ENCODE measurements at regions not wholly inside any gene's neighbourhood (a gene's known extent, or its start where the extent isn't known, plus 50 kb on each side); places are given as distances from the start of the nearest gene placed in this dataset.
"Not testable (repeated sequence)": the region's sequence is repeated elsewhere in the genome, so short reads cannot be mapped to it uniquely, and the experiment has no call there.

DNA sequence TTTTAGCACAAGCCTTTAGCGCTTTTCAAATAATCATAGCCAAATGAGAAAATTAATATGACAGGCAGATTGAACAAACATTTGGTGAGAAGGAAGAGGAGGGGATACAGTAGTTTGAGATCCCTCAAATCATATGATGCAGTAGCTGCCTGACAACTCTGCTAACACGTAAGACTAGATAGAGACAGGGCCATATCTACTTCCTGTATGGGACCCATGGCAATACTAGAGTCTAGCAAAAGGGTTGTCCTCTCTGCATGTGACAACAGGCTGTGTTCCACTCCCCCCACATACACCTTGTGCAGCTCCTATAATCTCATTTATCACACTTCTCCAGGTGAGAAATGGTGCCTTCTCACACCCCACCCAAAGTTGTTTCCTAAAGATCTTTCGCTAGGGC is 106.3 kb upstream of the NBPF26 start:
- DNase-seq, result not testable (repeated sequence)

DNA sequence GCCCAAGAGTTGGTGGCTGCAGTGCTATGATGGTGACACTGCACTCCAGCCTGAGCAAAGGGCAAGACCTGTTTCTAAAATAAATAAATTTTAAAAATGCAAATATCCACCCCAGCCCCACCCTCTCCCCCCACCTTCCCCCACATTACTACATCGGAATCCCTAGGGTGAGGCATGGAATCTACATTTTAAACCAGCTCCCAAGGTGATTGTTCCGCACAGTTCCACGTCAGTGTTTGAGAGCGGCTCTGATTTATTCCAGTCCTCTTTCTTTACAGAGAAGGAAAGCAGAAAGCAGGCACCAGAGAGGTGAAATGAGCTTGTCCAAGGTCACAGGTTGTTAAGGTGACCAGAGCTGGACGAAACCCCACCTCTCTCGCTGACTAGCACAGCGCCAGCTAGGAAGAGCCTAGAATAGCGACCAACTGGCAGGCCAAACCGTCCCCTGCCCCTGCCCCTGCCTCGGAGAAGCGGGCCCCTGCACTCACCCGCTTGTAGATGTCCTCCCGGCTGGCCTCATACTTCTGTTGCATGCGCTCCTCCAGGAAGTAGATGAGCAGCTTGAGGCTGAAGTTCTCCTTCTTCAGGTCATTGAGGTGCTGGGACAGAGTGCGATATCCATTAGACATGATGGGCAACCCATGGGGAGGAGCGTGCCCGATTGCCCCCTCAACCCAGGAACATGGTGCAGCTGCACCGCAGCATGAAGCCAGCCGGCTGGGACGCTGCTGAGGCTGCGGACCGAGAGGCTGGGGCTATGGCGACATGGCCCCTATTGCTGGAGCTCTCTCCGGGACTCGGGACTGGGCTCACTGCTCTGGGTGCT is 103.7 kb upstream of the NBPF26 start:
- not testable (repeated sequence) for DNase-seq

DNA sequence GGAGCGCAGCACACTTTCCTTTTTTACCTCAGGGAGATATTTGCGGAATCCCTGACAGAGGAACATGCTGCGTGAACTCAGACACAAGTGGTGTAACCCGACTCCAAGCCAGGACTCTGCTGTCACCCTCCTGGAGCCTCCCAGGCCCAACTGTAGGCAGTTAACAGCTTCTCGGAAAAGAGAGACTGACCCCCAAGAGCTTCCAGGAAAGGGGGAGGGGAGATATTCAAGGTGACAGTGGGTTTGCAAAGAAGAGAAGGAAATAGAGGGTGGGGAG is 103.1 kb upstream of the NBPF26 start:
- DNase-seq, result not testable (repeated sequence)

DNA sequence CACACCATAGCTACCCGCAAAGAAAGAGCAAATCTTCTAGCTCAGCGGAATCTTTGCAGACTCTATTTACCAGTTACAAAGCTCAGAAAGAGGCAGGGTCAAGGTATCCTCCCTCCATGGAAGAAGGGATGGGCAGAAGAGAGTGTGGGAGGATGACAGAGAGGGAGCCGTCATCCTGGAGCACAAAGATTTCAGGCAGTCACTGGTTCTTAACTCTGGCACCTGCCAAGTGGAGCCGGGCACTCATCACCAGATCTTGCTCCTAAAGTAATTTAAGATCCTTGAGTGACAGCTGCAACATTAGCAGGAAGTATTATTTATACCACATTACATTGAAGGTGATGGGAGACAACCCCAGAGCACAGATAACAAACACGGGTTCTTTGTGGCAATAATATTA is 102.5 kb upstream of the NBPF26 start:
- DNase-seq, result not testable (repeated sequence)

DNA sequence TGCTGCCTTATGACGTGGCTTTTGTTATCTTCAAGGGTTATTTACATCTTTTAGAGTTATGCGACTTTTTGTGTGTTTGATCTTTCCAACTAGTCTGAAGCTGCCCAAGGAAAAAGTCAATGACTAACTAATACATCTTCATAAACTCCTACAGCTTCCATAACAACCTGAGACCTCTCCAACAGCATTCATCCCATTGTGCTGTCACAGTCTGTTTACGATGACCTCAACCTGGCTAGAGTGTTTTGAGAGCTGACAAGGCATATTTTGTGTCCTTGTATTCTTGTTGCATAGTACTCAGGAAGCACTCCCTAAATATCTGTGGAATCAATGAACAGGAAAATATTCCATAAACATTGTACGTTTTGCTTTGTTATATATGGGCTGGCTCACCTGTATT is 100.2 kb upstream of the NBPF26 start:
- DNase-seq, result not testable (repeated sequence)

DNA sequence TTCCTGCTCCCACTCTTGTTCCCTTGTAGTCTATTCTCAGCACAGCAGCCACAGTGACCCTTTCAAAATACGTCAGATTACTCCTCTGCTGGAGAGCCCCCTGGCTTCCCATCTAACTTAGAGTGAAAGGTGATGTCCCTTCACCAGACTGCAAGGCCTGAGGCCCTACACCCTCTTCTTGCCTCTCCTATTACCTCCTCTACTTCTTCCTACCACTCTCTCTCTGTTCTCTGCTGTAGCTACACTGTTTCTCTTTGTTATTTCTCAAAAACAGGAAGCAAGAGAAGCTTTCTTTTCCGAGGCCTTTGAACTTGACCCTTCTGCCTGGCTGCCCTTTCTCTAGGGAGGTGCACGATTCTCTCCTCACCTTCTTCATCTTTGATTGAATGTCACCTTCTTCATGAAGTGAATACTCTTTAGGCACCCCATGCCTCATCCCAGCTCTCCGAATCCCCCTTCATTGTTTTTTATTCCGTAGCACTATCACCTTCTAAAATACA is 99.1 kb upstream of the NBPF26 start:
- not testable (repeated sequence) for DNase-seq

DNA sequence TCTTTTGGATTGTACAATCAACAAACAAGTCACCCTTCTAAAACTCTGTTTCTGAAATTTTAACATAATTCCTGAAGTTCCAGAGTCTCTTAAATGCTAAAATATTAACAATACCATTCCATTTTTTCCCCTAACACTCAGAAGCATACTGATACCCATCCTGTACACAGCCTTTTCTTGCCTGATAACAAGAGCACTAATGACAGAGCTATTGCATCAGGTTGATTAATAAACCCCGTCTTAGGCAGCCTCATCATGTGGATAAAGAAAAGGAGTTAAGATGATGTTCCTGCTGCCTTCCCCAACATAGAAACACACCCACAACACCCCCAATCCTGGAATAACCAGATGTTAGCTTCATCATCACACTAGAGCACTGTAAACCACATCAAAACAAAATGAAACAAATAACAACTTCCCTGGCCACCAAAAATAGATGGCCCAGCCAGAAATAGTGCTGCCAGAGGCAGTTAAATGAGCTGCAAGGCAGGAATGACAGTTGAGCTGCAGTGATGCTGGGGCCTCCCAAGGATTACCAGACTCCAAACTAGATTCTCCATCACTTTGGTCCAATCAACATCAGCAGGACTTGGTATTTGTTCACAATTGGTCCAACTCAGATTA is 93.8 kb upstream of the NBPF26 start:
- DNase-seq, result not testable (repeated sequence)

DNA sequence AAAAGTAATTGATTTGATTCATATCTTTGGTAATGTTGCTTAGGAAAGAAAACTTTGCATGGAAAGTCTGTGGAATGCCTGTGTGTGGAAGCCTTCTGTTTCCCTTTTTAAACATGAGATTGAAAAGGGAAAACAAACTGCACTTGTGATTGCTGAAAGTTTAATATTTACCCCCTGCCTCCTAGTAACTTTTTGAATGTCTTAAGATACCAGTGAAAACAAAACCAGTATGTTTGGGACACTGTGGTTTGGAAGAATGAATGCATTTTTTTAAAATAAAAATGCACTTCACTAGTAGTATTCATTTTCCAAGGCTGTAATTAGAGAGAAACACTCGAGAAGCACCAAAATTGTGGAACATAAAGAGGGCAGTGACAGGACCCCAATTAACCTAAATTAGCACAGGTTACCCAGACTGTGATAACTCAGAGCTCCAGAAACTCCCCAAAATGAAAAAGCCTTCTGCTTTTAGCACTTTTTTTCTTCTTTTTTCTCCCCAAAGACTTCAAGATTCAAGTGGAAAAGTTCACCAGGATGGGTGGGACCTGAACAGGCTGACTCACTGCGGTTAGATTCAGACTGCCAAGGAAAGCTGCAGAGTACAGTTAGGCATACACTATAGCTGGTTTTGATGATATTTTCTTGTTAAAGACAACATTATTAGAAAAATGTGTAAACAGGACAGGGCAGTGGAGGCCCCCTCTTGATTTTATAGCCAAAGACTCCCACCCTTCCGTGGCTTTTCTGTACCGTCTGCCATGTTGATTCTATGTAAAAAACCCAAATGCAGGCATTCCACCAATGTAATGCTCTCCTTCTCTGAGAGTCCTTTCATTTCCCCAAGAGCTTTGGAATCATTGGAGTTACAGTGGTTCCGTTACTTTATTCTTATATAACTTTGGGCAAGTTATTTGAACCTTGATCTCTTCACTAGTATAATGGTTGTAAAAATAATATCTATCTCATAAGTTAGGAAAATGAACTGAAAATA is 88.6 kb upstream of the NBPF26 start:
- DNase-seq, result not testable (repeated sequence)

DNA sequence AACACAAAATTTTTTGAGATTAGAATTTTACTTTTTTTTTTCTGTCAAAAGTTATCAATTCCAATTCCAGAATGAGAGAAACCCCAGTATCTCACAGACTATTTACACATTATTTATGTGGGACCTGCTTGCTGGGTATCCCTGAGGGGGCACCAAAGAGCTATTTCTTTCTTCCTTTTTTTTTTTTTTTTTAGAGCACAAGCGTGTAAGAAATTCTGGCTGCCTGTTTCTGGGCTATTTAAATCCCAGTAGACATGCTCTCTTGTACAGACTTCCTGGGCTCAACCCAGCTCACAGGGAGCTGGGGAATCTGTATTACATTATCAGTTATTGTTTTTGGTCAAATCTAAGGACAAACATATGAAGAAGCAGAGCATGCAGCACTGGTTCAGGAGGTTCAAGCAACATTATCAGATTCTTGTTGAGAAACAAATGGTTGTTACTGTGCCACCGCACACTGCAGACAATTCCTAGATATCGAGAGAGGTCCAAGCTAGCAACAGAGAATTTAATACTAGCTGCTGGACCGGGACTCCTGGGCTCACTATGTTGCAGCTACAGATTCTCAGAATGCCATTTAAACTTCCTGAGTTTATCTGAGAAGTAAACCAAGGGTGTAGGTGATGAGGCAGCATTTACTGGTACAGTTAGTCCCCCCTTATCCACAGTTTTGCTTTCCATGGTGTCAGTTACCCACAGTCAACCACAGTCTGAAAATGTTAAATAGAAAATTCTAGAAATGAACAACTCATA is 83.3 kb upstream of the NBPF26 start:
- DNase-seq, result not testable (repeated sequence)

DNA sequence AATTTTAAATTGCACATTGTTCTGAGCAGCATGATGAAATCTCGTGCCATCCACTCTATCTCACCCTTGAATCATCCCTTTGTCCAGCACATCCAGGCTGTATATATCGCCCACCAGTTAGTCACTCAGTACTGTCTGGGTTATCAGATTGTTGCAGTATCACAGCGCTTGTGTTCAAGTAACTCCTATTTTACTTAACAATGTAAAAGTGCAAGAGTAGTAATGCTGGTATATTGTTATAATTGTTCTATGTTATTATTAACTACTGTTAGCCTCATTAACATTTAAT is 82.8 kb upstream of the NBPF26 start:
- not testable (repeated sequence) for DNase-seq

DNA sequence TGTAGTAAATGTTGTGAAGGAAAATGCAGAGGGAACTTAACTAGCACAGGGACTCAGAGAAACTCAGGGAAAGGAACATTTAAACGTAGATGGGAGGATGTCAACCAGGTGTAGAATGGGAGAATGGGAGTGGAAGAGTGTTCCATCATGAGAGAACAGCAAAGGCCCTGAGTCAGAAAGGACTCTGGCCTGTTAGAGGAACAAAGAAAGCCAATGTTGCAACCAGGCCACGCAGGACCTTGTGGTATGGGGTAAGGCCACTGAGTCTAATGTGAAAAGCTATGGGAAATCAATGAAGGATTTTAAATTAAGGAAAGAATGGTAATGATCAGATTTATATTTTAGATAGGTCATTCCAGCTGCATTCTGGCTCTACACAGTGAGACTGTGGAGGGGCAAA is 76.6 kb upstream of the NBPF26 start:
- DNase-seq, result not testable (repeated sequence)

DNA sequence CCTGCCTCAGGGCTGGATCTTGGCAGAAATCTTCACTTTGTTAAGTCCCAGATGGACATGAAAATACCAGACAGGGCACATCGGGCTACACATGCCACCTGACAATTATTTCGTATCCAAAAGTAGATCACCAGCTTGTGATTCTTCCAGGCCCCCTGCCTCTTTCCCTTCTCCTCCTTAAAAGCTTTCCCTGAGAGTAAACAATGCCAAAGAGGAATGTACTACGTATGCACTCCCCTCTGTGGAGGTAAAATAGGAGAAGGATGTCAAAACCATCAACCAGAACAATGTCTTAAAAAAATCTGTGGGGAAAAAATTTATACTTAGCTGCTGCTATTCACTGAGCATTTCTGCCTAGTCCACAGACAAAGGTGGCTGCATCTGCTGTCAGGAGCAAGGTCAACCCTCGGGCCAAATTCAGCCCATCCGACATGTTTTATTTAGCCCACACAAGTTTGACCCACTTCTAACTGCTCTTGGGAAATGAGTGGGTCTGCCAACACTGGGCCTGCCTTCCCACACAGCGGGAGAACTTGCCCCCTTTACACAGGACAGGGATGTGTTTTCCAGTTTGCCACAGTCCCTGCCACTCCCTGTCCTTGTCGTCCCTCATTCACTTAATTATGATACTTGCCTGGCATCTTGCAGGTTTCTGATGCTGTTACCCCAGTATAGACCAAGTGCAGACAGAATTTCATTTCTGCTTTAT is 74.7 kb upstream of the NBPF26 start:
- DNase-seq, result not testable (repeated sequence)

DNA sequence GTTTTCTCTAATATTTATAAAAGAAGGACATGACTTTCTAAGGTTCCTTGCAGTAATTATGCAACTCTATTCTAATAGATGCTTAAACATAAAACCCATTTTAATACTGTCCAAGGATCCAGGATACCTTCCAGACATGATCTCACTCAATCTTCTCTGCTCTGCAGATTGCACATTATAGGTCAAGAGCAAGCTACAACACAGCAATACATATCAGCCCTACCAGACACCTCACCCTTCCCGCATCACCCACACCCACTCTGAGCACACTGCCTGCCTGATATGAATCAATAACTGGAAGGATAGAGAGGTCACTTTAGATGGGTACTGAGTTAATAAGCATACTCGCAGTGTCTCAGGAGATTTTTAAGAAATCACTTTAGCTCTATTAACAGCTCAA is 74.0 kb upstream of the NBPF26 start:
- DNase-seq, result not testable (repeated sequence)

DNA sequence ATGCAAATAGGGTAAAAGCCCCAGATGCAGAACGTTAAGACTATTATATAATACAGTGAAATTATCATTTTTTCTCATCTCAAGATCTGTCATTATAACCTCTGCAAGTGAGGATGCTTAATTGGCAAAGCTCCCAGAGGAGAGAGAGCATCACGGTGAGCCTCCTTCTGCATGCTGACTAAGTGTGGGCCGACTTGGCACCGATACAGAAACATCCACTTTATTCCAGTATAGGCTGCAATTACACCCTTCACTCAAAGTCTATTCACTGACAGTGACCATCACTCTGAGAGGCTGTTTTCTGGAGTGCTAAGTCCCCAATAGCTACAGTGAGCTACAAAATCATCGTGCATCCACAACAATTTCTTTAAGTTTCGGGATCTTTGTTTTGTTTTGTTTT is 69.6 kb upstream of the NBPF26 start:
- DNase-seq, result not testable (repeated sequence)

DNA sequence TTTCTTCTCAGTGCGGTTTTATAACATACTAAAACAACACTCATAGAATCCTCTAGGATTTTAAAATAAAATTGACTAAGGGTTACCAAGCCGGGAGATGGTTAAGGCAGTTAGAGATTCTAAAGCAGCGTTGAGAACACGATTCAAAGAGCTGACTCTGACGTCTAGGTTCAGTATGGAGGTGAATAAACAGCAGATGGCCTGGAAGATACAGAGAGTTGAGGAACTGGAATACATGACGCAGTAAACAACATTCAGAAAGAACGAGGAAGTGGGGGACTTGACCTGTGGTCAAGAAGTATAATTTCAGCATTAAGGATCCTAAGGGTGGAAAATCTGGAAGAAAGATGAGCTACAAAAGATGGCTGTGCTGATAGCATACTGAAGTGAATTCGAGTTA is 68.4 kb upstream of the NBPF26 start:
- not testable (repeated sequence) for DNase-seq

DNA sequence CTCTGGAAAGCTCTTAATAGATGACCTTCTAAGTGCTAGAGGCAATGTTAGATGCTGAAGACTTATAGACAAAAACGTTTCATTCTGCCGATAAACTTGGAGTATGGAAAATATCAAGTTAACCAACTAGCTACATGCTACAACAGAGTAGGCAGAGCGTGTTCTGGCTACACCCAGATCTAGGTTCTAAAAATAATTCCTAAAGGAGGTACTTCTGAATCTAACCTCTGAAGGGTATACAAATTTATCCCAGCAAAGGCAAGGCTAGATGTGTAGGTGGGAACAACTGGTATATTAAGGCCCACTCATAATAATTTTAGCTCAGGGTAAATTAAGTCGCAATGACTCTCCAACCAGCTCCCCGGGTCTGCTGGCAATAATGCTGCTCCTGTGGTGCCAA is 67.6 kb upstream of the NBPF26 start:
- DNase-seq, result not testable (repeated sequence)

DNA sequence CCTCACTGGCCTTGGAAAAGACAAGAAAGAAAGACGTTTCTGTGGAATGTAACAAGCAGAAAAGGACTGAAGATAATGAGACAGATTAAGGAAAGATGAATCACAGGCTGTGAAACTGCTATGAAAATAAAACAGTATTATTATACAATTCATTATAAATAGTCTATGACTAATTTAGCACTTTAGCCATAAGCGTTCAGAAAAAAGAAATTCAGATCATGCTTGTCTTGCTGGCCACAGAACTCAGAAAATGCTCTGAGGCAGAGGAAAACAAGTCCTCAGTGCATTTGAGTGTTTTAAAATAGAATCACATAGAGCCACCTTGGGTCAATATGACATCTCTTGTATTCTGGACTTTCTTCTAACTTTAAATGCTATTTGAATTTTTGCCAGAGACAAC is 65.9 kb upstream of the NBPF26 start:
- DNase-seq, result not testable (repeated sequence)

DNA sequence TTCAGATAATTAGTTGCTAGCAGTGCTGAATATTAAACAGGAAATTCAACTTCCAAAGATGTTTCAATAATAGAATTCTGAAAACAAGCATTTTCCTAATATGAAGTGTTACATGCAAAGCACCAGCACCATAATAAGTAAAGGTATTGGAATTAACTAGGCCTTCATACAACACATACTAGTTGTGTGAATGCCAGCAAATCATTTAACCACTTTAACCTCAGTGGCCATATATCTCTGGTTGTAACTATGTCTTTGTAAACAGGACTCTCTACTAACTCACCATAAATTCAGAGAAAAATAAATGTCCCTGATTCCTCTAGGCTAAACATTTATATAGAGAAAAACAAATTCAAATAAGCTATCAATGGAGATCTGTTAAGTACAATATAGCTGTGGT is 65.1 kb upstream of the NBPF26 start:
- DNase-seq, result not testable (repeated sequence)

DNA sequence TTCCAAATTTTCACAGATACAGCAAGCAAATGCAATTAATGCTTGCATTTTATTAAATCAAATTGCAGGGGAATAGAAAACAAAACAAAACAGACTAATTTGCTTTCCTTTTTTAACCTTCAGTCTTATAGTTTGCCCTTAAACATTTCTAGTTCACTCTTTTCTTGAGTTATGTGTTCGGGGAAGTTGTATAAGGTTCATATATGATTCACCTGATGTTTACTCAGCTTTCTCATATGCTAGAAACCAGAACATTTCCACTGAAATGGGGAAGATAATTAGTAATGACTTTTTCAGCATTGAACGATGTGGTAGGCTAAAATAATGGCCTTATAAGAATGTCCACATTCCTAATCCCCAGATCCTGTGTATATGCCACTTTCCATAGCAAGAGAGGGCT is 64.6 kb upstream of the NBPF26 start:
- not testable (repeated sequence) for DNase-seq

DNA sequence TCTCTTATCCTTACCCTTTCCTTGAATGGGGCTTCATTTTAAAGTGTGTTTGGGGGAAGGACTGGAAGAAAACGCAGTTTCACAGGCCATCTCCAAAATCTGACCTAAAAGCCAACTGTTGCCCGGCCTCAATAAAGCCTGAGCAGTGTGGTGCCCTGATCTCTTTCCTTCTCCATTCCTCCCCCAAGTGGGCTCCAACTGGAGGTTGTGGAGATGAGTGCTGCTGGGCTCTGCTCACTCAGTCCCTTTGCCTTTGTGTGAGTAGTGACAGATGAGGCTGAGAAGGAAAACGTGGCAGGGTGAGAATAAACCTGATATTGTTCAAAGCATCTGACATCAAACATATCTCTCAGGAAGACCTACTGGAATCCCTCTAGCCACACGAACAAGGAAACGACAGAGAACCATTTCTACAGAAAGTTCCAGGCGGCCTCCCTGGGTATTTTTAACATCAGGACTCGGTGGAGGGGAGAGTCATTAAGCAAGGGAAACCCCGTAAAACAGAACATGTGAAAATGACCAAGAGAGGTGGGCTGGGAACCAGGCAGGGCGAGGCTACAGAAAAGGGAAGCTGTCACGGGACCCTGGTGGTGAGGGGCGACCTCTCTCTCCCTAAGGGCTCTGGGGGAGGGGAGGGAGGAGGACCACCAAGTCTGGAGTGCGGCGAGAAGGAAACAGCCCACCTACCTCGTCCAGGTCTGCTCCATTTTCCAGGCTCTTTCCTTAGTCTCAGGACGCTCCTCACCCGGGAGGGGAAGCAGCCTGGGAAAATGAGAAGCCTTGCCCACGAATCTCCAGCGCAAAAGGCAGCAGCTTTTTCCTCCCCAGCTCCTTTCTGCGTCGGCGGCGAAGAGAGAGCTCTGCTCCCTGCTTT is 59.1 kb upstream of the NBPF26 start:
- not testable (repeated sequence) for DNase-seq

DNA sequence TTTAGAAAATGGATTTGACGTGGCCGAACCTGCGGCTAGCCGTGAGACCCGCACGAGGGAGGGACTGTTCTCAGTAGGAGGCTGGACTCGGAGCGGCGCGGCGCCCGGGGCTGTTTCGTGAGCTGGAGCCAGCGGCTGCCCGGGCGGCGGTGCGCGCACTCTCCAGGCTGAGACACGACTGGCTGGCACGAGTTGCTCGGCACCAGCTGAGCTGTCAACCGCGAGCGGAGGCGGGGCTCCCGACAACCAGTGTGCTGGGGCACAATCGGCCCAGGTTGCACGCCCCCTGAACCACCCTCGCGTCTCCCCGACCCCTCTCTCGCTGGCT is 58.5 kb upstream of the NBPF26 start:
- DNase-seq, result not testable (repeated sequence)
